ENCODE measurements at regions not wholly inside any gene's neighbourhood (a gene's known extent, or its start where the extent isn't known, plus 50 kb on each side); places are given as distances from the start of the nearest gene placed in this dataset.

DNA sequence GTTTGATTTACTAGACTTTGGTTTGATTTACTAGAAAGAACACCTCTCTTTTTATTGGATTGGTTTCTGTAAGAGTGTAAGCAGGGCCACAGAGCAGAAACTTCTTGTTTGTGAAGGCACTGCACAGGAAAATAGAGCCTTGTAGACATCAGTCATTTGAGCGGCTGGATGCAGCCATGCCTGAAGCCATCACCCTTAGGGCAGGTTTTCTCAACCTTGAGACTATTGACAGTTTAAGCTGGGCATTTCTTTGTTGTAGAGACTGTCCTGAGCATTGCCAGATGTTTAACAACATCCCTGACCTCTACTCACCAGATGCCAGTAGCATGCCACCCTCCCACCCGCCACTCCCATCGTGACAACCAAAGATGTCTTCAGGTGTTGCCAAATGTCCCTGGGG, 130.2 kb upstream of the SULF2 start:
- no peak for TF ChIP-seq POLR2A (IDR thresholded peaks at IDR 0.05; ENCODE audit: low read depth, low read length)
- TF ChIP-seq SMC3 (IDR thresholded peaks at IDR 0.05; ENCODE audit: borderline replicate concordance, low read length), result no peak
- TF ChIP-seq, protein P1, sequence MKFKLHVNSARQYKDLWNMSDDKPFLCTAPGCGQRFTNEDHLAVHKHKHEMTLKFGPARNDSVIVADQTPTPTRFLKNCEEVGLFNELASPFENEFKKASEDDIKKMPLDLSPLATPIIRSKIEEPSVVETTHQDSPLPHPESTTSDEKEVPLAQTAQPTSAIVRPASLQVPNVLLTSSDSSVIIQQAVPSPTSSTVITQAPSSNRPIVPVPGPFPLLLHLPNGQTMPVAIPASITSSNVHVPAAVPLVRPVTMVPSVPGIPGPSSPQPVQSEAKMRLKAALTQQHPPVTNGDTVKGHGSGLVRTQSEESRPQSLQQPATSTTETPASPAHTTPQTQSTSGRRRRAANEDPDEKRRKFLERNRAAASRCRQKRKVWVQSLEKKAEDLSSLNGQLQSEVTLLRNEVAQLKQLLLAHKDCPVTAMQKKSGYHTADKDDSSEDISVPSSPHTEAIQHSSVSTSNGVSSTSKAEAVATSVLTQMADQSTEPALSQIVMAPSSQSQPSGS (IDR thresholded peaks at IDR 0.05; ENCODE audit: low read length), result no peak
